GM06990 (cell line): ENCODE measurements at regions not wholly inside any gene's neighbourhood (a gene's known extent, or its start where the extent isn't known, plus 50 kb on each side); places are given as distances from the start of the nearest gene placed in this dataset.

Source experiments
- DNase-seq: peaks from one replicate; pipeline ENCODE4 v3.0.0-alpha.2; 2011; ENCODE audit not compliant: insufficient read length; ENCODE audit errors: extremely low read depth
- H3K27me3 ChIP-seq: replicated peaks from 2 replicates; pipeline ENCODE4 v1.6.0; 2011; ENCODE audit warnings: low read length; ENCODE audit not compliant: control insufficient read depth, insufficient read depth
- H3K36me3 ChIP-seq: 2 replicates; pipeline ENCODE4 v1.5.1; 2011; ENCODE audit warnings: low read length; ENCODE audit not compliant: control insufficient read depth, insufficient read depth
- H3K4me3 ChIP-seq: replicated peaks from 2 replicates; pipeline ENCODE4 v1.5.1; 2011; ENCODE audit warnings: low read depth, mild to moderate bottlenecking, control low read depth, low read length
- CTCF ChIP-seq: IDR thresholded peaks from 2 replicates; pipeline ENCODE4 v1.5.1; 2011; ENCODE audit warnings: low read length, control low read depth, mild to moderate bottlenecking, inconsistent platforms; ENCODE audit not compliant: insufficient read depth, poor library complexity, severe bottlenecking

GRCh38 chr20:19949195-19949867 lies 67.8 kb upstream of the NAA20 start:
- no peak for TF ChIP-seq CTCF
- H3K27me3 ChIP-seq = no peaks in the 10 kb centered on the region
- no peaks in the 10 kb centered on the region for H3K36me3 ChIP-seq
- H3K4me3 ChIP-seq = no peak overlapping the region
- no peak for DNase-seq

GRCh38 chr20:19950042-19950441 lies 67.1 kb upstream of the NAA20 start:
- Histone ChIP-seq H3K27me3 (no peaks in the 10 kb centered on the region), H3K4me3 (no peak overlapping the region), H3K36me3 (no peaks in the 10 kb centered on the region)
- DNase-seq = no peak
- TF ChIP-seq CTCF = no peak

- no peak for DNase-seq
- TF ChIP-seq CTCF = no peak
- no peaks in the 10 kb centered on the region for H3K36me3 ChIP-seq
- H3K4me3 ChIP-seq = no peak overlapping the region
- no peaks in the 10 kb centered on the region for H3K27me3 ChIP-seq
These were observed 64.8 kb upstream of the NAA20 start for GRCh38 chr20:19952392-19952791.

GRCh38 chr20:19953606-19954005 lies 63.6 kb upstream of the NAA20 start:
- no peak overlapping the region for H3K4me3 ChIP-seq
- no peaks in the 10 kb centered on the region for H3K27me3 ChIP-seq
- no peak for TF ChIP-seq CTCF
- no peak for DNase-seq
- no peaks in the 10 kb centered on the region for H3K36me3 ChIP-seq

GRCh38 chr20:19956976-19957375 lies 60.2 kb upstream of the NAA20 start:
- Histone ChIP-seq H3K27me3 (no peaks in the 10 kb centered on the region), H3K36me3 (no peaks in the 10 kb centered on the region), H3K4me3 (no peak overlapping the region)
- DNase-seq = no peak
- TF ChIP-seq CTCF = no peak

GRCh38 chr20:19958219-19958618 lies 58.9 kb upstream of the NAA20 start:
- TF ChIP-seq CTCF = no peak
- Histone ChIP-seq H3K27me3 (no peaks in the 10 kb centered on the region), H3K4me3 (no peak overlapping the region), H3K36me3 (no peaks in the 10 kb centered on the region)
- no peak for DNase-seq
